ENCODE measurements at regions not wholly inside any gene's neighbourhood (a gene's known extent, or its start where the extent isn't known, plus 50 kb on each side); places are given as distances from the start of the nearest gene placed in this dataset.
"Not testable (repeated sequence)": the region's sequence is repeated elsewhere in the genome, so short reads cannot be mapped to it uniquely, and the experiment has no call there.

- DNase-seq = not testable (repeated sequence)
Observed at GRCh38 chr2:66632882-66633281, 198.0 kb downstream of the MEIS1 start.

GRCh38 chr2:66633631-66634030, 198.7 kb downstream of the MEIS1 start:
- DNase-seq = no peak

DNA sequence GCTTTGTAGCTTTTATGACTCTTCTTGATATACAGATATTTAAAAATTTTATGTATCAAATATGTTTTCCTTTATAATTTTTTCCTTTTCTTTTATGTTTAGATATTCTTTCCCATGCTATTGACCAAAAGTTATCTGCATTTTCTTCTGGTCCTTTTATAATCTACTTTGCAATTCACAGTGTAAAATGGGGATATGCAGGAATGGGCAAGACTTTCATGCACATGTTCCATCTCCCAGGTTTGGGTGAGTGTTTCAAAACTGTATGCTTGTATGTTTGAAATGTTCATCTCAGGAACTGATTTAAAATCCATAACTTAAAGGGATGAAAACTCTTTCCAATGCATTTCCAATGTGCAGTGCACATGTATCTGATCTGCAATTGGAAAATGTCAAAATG, 199.9 kb downstream of the MEIS1 start:
- DNase-seq = no peak

- no peak for DNase-seq
Observed at GRCh38 chr2:66641685-66642084, 206.8 kb downstream of the MEIS1 start.

DNA sequence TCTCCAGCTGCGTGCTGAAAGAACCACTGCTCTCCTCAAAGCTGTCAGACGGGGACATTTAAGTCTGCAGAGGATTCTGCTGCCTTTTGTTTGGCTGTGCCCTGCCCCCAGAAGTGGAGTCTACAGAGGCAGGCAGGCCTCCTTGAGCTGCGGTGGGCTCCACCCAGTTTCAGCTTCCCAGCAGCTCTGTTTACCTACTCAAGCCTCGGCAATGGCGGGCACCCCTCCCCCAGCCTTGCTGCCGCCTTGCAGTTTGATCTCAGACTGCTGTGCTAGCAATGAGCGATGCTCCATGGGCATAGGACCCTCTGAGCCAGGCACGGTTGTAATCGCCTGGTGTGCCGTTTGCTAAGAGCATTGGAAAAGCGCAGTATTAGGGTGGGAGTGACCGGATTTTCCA, 213.2 kb downstream of the MEIS1 start:
- DNase-seq = not testable (repeated sequence)

DNA sequence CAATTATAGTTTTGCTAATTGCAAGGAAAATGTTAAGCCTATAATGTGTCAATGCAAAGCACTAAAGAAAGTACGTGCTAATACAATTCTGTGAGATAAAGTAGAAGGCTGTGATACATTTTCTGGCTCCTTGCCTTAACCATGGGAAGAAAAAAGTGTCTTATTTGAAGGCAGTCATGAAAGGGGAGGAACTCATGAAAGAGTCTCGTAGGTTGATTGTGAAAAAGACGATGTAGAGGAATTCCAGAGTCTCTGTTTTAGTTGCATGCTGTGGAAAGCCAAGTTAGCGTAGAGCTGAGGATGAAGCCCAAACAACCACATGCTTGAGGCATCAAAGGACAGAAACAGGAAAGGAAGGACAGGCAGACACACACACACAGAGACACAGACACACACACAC, 214.1 kb downstream of the MEIS1 start:
- no peak for DNase-seq

- DNase-seq = no peak
Observed at GRCh38 chr2:66651295-66651694, 216.4 kb downstream of the MEIS1 start.

DNA sequence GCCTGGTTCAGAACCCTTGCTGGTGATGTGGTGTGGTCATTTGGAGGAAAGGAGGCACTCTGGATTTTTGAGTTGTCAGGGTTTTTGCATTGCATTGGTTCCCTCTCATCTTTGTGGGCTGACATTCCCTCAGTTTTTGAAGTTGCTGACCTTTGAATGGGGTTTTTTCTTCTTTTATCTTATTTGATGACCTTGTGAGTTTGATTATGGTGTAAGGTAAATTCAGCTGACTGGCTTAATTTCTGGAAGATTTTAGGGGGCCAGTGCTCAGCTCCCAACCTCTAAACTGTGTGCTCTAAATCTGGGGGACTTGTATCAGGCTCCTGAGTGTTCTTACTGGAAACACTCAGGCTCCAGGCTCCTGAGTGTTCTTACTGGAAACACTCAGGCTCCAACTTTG, 225.9 kb downstream of the MEIS1 start:
- DNase-seq = no peak

- DNase-seq = no peak
Observed at GRCh38 chr2:66661253-66662173, 226.6 kb downstream of the MEIS1 start.

DNA sequence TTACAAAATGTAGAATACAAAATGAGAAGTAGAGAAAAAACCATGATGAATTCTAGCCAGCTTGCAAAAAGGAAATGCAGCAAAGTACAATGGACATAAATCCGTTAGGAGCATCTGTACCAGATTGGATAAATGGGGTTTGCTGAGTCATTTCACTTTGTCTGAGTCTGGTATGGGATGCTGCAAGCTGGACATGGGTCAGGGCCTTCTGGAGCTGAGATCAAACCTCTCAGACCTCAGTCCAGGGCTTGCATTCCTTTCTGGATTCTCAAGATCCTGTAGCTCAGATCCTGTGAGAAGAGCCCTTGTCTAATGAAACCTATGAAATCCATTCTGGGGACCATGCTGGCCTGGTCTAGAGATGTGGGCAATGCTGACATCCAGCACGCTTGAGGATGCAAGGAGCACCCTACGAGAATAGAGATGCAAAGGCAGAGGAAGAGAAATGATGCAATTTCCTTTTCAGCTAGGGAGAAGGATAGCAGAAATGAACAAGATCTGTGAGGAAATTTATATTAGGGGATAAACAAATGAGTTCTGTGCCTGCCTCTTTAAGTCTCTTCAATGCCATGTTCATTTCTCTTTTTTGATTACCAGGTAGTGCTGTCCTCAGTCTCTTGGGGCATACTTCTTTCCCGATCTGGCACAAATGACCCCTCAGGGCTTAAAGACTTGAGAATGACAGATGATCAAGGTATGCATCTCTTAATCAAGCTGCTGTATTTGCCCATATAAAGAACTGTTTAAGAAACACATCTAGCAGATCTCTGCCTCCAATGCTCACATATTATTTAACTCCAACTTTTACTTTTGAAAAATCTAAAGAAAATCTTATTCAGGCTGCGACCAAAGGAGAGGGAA, 230.4 kb downstream of the MEIS1 start:
- DNase-seq = no peak

DNA sequence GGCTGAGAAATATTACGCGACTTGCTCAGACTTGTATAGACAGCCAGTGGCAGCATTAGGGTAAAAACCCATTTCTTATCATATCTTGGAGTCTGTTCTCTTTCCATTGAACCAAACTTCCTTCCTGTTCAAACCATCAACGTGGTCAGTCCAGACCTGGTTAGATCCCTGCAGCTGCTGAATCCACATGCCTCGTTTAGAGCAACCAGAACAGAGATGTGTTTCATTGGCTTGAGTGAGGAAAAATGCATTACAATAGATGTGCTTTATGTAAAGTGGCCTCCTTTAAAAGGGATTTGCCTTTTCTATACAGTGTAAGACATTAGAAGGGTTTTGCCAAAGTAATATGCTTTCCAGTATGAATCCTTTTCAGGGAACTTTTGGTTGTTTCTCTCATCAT, 232.4 kb downstream of the MEIS1 start:
- DNase-seq = no peak

GRCh38 chr2:66673286-66673685, 238.4 kb downstream of the MEIS1 start:
- no peak for DNase-seq

DNA sequence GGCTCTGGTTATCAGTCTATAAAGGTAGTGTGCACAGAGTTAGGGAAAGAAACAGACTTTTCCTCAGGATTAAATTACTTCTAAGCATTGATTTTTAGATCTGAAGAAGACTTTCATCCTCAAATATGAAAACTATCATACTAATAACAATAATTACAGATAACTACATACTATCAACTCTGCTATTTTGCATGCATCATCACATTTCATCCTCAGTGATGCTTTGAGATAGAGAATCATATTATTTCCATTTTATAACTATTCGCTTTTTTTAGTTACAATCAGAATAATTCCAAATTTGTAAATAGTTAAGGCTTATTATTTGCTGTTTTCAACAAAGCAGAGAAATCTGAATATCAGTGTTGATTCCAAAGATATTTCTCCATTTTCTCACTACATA, 239.2 kb downstream of the MEIS1 start:
- DNase-seq = no peak

DNA sequence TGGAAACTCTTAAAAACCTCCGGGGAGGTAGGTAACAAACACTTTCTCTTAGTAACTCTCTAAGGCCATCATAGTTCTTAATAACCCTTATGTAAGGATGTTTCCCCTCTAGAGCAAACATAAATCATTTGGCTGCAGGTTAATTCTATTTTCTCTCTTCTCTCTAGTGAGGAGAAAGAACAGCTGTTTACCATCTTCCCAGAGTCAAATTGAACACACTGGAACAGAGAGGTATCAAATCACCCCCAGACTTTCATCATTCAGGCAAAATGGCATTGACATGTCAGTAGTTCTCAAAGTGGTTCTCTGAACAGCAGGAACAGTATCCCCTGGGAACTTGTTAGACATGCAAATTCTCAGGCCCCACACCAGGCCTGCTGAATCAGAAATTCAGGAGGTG, 240.7 kb downstream of the MEIS1 start:
- DNase-seq = no peak

DNA sequence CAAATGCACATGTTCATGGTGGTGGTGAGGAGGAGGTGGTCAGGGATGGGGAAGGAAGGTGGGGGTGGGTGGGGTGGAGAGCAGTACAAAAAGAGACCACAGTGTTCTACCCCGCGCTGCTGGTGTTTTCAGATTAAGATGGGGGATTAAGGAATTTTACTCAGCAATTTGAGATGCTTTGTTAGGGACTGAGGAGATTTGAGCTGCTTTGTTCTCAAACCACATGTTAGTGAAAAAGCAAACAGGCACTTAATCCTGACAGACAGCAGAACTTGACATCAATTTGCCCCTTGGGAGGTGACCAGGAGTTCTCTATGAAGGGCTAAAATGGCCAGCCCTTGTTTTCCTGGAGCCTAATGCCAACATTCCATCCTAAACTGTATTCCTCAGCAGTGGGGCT, 244.5 kb downstream of the MEIS1 start:
- DNase-seq = no peak

- no peak for DNase-seq
Observed at GRCh38 chr2:66682476-66682875, 247.6 kb downstream of the MEIS1 start.

DNA sequence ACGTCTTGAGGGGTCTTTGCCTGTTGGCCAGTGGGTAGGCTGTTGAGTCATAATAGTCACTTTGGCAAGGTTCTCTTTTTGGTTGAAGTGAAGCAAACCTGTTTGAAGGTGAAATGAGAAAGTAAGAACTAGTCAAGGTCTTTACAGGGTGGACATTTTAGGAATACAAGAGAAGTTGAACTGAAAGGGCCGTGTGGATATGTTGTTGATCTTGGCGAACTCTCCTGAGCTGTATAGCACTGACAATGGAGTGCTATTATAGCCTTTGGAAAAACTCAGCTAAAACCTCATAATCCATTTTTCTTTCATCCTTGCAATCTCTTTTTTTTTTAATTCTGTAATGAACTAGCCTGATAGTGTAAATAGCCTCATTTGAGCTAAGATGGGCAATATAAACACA, 248.1 kb downstream of the MEIS1 start:
- no peak for DNase-seq

DNA sequence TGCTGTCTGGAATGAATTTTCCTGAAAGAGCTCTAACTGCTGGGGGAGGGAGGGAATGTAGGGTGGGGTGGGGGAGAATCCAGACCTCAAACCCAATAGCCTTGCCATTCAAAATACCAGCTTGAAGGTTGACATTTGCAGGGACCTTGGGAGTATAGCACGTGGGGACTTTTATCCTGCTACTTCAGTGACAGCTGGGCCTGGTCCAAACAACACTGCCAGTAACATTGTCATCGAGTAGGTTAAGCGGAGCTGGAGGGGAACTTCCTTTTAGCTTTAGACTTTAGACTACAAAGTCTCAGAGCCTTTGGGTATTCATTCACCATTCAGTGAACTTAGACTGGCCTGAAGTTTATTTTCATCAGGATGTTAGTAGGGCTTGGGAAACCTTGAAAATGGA, 248.7 kb downstream of the MEIS1 start:
- no peak for DNase-seq

- no peak for DNase-seq
Observed at GRCh38 chr2:66684289-66684688, 249.4 kb downstream of the MEIS1 start.

- DNase-seq = no peak
Observed at GRCh38 chr2:66686755-66687154, 251.8 kb downstream of the MEIS1 start.

GRCh38 chr2:66688951-66689350, 254.0 kb downstream of the MEIS1 start:
- DNase-seq = no peak

DNA sequence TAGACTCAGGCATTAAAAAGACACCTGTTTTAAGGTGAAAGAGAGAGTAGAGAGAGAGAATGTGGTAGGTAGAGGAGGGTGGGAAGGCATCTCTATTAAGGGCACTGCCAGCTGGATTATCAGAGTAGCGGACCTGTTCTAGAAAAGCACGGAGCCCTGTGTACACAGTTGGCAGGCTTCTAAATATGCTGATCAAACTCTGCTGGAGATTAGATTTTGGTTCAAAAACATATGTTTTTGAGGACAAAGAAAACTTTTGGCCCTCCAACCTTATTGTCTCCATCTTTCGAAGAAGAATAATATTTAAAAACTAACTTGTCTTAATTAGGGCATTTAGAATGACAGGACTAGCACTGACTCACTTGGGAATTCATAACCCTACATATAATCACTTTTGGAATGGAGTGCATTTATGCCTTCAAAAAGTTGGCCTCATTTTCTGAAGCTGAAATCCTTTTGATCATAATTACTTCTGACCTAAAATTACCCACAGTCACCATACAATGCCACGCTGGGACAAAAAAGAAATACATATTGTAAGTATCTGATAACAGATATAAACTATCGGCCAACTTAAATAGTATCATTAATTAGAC, 254.6 kb downstream of the MEIS1 start:
- no peak for DNase-seq
